Endodermal cell (in vitro differentiated cells): ENCODE measurements at regions not wholly inside any gene's neighbourhood (a gene's known extent, or its start where the extent isn't known, plus 50 kb on each side); places are given as distances from the start of the nearest gene placed in this dataset.

Source experiments
- DNase-seq: peaks from one replicate; pipeline ENCODE4 v3.0.0-alpha.2; 2017
- H3K27ac ChIP-seq: 2 replicates; pipeline ENCODE4 v1.5.1; 2013; ENCODE audit warnings: mild to moderate bottlenecking, low read depth, low read length, moderate library complexity
- H3K27me3 ChIP-seq: 2 replicates; pipeline ENCODE4 v1.6.1; 2013; ENCODE audit warnings: mild to moderate bottlenecking, low read length, moderate library complexity; ENCODE audit not compliant: insufficient read depth, control insufficient read depth, poor library complexity, severe bottlenecking
- H3K36me3 ChIP-seq: 2 replicates; pipeline ENCODE4 v1.7.0; 2013; ENCODE audit warnings: mild to moderate bottlenecking, low read length, moderate library complexity; ENCODE audit not compliant: control insufficient read depth, insufficient read depth
- H3K4me1 ChIP-seq: one replicate; pipeline ENCODE4 v1.7.0; 2013; ENCODE audit warnings: low read length; ENCODE audit not compliant: control insufficient read depth, insufficient read depth
- H3K4me3 ChIP-seq: 2 replicates; pipeline ENCODE4 v1.5.1; 2013; ENCODE audit warnings: mild to moderate bottlenecking, low read length, moderate library complexity
- H3K9ac ChIP-seq: 2 replicates; pipeline ENCODE4 v1.6.1; 2013; ENCODE audit warnings: mild to moderate bottlenecking, low read length, moderate library complexity; ENCODE audit not compliant: poor library complexity, severe bottlenecking; ENCODE audit errors: extremely low read depth
- H3K9me3 ChIP-seq: 2 replicates; pipeline ENCODE4 v1.6.1; 2013; ENCODE audit warnings: mild to moderate bottlenecking, low read length, moderate library complexity; ENCODE audit not compliant: control insufficient read depth
- H3K27ac Mint-ChIP-seq: 2 replicates; pipeline ENCODE4 v1.8.0; 2020; ENCODE audit warnings: mixed read lengths
- H3K27me3 Mint-ChIP-seq: 2 replicates; pipeline ENCODE4 v1.8.0; 2021; ENCODE audit warnings: mild to moderate bottlenecking, mixed read lengths; ENCODE audit not compliant: insufficient read depth
- H3K36me3 Mint-ChIP-seq: 2 replicates; pipeline ENCODE4 v1.8.0; 2020; ENCODE audit warnings: low read depth, mixed read lengths
- H3K4me1 Mint-ChIP-seq: 2 replicates; pipeline ENCODE4 v1.8.0; 2020; ENCODE audit warnings: mixed read lengths
- H3K4me3 Mint-ChIP-seq: 2 replicates; pipeline ENCODE4 v1.8.0; 2020; ENCODE audit warnings: mild to moderate bottlenecking, moderate library complexity, mixed read lengths
- H3K9me3 Mint-ChIP-seq: 2 replicates; pipeline ENCODE4 v1.8.0; 2020; ENCODE audit warnings: mild to moderate bottlenecking, mixed read lengths
- CTCF ChIP-seq: fragments of 200-600 bp; sonication (generic); conservative IDR thresholded peaks from 2 replicates; pipeline ENCODE4 v1.5.0; 2021; ENCODE audit warnings: antibody characterized with exemption, mild to moderate bottlenecking
- WGBS, 2 experiments: methylation state at CpG; one replicate each; pipeline versions ENCODE4 v1.1.5 to v1.1.7; 2013; ENCODE audit warnings: missing lambda C conversion rate in 2 of 2, mixed read lengths in 1 of 2; ENCODE audit not compliant: insufficient coverage in 1 of 2, insufficient read length in 1 of 2; 5-methylcytosine and 5-hydroxymethylcytosine counted together

GRCh38 chr1:165999826-166000225, 167.0 kb downstream of the FAM78B start:
- Histone ChIP-seq H3K4me1 (peaks cover 13% of the 10 kb centered on the region), H3K36me3 (no peaks in the 10 kb centered on the region), H3K27ac (no peak overlapping the region), H3K9ac (no peak overlapping the region), H3K9me3 (no peaks in the 10 kb centered on the region), H3K27me3 (no peaks in the 10 kb centered on the region), H3K4me3 (no peak overlapping the region)
- Mint-ChIP-seq H3K4me3 (no peak overlapping the region), H3K4me1 (peaks cover 3% of the 10 kb centered on the region), H3K36me3 (no peaks in the 10 kb centered on the region), H3K27ac (no peak overlapping the region), H3K27me3 (peaks cover 13% of the 10 kb centered on the region), H3K9me3 (peaks cover 2% of the 10 kb centered on the region)
- TF ChIP-seq CTCF: no peak
- DNase-seq: no peak
- WGBS, 2 experiments: 95 to 100% methylated on average over 4 of the region's 4 CpGs

GRCh38 chr1:166007176-166007575, 159.6 kb downstream of the FAM78B start:
- H3K9ac ChIP-seq: no peak overlapping the region
- no peaks in the 10 kb centered on the region for H3K9me3 ChIP-seq
- H3K27ac Mint-ChIP-seq: no peak overlapping the region
- TF ChIP-seq CTCF: no peak
- no peak overlapping the region for H3K27ac ChIP-seq
- H3K4me3 Mint-ChIP-seq: no peak overlapping the region
- H3K36me3 ChIP-seq: no peaks in the 10 kb centered on the region
- no peak for DNase-seq
- H3K27me3 ChIP-seq: peaks cover 10% of the 10 kb centered on the region
- 86 to 90% methylated on average over 1 of the region's 1 CpG for WGBS, 2 experiments
- H3K4me1 ChIP-seq: no peaks in the 10 kb centered on the region
- H3K4me1 Mint-ChIP-seq: no peaks in the 10 kb centered on the region
- H3K9me3 Mint-ChIP-seq: peaks cover 6% of the 10 kb centered on the region
- no peaks in the 10 kb centered on the region for H3K36me3 Mint-ChIP-seq
- no peak overlapping the region for H3K4me3 ChIP-seq
- H3K27me3 Mint-ChIP-seq: peaks cover 21% of the 10 kb centered on the region

GRCh38 chr1:166013232-166013631, 153.6 kb downstream of the FAM78B start:
- TF ChIP-seq CTCF: no peak
- Mint-ChIP-seq H3K9me3 (no peaks in the 10 kb centered on the region), H3K27me3 (peaks cover 22% of the 10 kb centered on the region), H3K4me3 (no peak overlapping the region), H3K36me3 (no peaks in the 10 kb centered on the region), H3K4me1 (no peaks in the 10 kb centered on the region), H3K27ac (no peak overlapping the region)
- H3K4me1 ChIP-seq: no peaks in the 10 kb centered on the region
- H3K36me3 ChIP-seq: no peaks in the 10 kb centered on the region
- H3K9me3 ChIP-seq: no peaks in the 10 kb centered on the region
- H3K4me3 ChIP-seq: no peak overlapping the region
- peaks cover 20% of the 10 kb centered on the region for H3K27me3 ChIP-seq
- DNase-seq: no peak
- no peak overlapping the region for H3K9ac ChIP-seq
- 91 to 93% methylated on average over 2 to 4 of the region's 4 CpGs for WGBS, 2 experiments
- no peak overlapping the region for H3K27ac ChIP-seq
